AG04449 (cell line): ENCODE measurements at regions not wholly inside any gene's neighbourhood (a gene's known extent, or its start where the extent isn't known, plus 50 kb on each side); places are given as distances from the start of the nearest gene placed in this dataset.

ENCODE experiments used
- CTCF ChIA-PET: fragments of 350-600 bp; formaldehyde crosslinking; extraction: SDS; loops from one replicate; lab custom pipeline; 2021; ENCODE audit warnings: antibody characterized with exemption; lab: Yijun Ruan, JAX
- POLR2A ChIA-PET: fragments of 400-600, 350-600 bp; formaldehyde crosslinking; extraction: SDS; loops from one replicate; lab custom pipeline; 2020; ENCODE audit warnings: antibody characterized with exemption, inconsistent platforms; lab: Yijun Ruan, JAX
- DNase-seq: peaks from one replicate; pipeline ENCODE4 v3.0.0-alpha.2; 2010; ENCODE audit warnings: low read depth, low spot score
- H3K4me3 ChIP-seq: 2 replicates; pipeline ENCODE4 v1.5.1; 2011; ENCODE audit warnings: low read depth, mild to moderate bottlenecking, control low read depth, low read length
- TF ChIP-seq, protein P1 (sequence below): IDR thresholded peaks from one replicate; pipeline ENCODE4 v1.5.1; 2011; ENCODE audit warnings: mild to moderate bottlenecking, moderate library complexity, low read length, control low read depth, inconsistent platforms; ENCODE audit not compliant: insufficient read depth; ENCODE audit errors: missing control alignments

DNA sequence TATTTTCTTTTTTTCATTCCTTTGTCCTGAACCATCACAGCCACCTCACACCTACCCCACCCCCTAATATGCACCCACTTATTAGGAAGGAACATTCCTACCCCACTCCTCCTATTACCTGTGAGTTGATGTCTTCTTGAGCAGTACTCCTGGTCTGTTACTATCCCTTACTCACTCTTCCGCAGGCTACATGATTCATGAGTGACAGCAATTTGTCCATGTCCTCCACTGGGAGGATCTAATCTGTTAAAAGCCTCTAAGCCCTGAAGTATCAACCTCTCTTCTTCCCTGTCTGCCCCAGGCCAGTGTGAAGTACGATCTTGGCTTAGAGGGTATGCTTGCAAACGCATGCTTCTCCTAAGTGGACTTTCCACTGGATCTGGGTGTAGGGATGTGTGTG, 75.6 kb upstream of the RFX8 start:
- TF ChIP-seq, protein P1, sequence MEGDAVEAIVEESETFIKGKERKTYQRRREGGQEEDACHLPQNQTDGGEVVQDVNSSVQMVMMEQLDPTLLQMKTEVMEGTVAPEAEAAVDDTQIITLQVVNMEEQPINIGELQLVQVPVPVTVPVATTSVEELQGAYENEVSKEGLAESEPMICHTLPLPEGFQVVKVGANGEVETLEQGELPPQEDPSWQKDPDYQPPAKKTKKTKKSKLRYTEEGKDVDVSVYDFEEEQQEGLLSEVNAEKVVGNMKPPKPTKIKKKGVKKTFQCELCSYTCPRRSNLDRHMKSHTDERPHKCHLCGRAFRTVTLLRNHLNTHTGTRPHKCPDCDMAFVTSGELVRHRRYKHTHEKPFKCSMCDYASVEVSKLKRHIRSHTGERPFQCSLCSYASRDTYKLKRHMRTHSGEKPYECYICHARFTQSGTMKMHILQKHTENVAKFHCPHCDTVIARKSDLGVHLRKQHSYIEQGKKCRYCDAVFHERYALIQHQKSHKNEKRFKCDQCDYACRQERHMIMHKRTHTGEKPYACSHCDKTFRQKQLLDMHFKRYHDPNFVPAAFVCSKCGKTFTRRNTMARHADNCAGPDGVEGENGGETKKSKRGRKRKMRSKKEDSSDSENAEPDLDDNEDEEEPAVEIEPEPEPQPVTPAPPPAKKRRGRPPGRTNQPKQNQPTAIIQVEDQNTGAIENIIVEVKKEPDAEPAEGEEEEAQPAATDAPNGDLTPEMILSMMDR: no peak
- POLR2A ChIA-PET: no interaction called here
- CTCF ChIA-PET: no interaction called here
- DNase-seq: no peak
- H3K4me3 ChIP-seq: no peak overlapping the region

DNA sequence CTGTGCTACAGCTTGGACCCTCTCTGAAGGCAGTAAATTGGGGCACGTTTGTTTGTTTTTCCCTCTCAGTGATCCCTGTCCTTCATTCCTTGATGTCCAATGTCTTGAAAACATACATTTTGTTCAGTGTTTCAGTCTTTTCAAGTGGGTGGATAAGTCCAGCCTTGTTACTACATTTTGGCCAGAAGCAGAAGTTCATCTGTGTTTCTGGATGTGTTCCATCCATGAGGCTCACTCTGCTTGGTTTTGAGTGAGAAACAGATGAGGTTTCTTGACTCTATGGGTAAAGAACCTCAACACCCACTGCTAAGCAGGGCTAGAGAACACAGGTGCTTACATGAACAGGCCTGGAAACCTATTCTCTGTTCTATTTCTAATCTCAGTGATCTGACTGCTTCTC, 74.5 kb upstream of the RFX8 start:
- ChIA-PET CTCF (no interaction called here), POLR2A (no interaction called here)
- no peak for DNase-seq
- no peak overlapping the region for H3K4me3 ChIP-seq
- TF ChIP-seq, protein P1: no peak

DNA sequence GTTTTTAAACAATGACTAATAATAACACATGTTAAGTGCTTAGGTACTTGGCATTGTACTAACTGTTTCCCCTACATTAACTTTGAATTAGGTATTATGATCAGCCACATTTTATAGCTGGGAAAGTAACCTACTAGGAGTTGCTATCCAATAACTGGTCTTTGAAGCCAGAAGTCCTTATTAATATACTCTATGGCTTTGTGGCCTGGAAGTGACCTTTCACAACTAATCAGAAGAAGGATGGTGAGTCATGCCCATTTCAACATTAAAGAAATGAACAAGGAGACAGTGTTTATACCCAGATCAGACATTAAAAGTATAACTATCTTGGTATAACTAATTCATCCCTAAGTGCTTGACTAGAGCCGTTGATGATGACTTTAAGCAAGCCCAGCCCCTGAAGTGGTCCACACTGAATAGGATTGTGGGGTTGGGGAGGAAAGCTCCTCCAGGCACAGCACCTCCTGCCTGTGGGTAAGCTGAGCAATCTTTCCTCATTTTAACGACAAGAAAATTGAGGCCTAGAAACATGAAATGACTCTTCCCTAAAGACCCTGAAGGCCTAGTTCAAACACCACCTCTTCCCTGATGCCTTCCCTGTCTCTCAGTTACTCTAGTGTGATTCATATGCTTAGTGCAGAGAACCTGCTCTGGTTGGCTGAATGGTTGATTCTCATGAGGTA, 71.6 kb upstream of the RFX8 start:
- CTCF ChIA-PET: no interaction called here
- DNase-seq: no peak

DNA sequence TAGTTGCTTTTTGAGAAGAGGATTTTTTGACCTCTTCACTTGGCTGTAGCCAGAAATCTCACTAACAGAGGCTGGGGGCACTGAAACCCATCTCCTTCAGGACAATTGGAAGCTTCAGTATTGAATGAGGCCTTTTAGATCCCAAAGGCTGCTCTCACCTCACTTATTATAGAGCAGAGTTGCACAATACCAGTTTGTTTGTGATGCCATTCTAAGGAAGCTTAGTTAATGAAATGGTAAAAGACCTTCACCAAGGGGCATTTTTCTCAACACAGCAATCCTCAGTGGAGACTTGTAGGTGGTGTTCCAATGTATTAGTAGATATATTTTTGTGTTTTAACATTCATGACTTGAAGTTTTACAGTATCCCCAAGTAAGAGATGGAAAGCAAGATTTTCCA, 71.0 kb upstream of the RFX8 start:
- POLR2A ChIA-PET: no interaction called here
- CTCF ChIA-PET: interaction anchor here (1.2 kb wide), 1 partner anchor 286 kb away, joined by 3 read pairs; no protein-coding TSS in a partner anchor
- TF ChIP-seq, protein P1: no peak
- H3K4me3 ChIP-seq: no peak overlapping the region
- no peak for DNase-seq

More for the DNA sequence above, 71.6 kb upstream of the RFX8 start:
- no peak overlapping the region for H3K4me3 ChIP-seq
- TF ChIP-seq, protein P1: no peak
- POLR2A ChIA-PET: no interaction called here

DNA sequence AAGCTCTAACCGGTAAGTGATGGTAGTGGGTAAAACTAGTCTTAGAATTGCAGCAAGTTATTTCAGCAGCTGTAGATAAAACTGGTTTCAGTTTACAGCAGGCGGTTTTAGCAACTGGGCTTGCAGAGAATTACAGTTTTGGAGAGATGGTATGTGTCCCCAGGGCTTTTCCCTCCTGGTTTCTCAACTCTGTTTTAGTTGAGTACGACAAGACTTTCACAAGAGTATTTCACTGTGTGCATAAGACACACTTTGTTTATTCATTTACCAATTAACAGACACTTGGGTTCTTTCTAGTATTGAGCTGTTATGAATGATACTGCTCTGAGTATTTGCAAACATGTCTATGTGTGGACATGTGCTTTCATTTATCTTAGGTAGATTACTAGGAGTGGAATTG, 65.6 kb upstream of the RFX8 start:
- ChIA-PET POLR2A (no interaction called here), CTCF (no interaction called here)
- TF ChIP-seq, protein P1: no peak
- no peak overlapping the region for H3K4me3 ChIP-seq
- DNase-seq: no peak

DNA sequence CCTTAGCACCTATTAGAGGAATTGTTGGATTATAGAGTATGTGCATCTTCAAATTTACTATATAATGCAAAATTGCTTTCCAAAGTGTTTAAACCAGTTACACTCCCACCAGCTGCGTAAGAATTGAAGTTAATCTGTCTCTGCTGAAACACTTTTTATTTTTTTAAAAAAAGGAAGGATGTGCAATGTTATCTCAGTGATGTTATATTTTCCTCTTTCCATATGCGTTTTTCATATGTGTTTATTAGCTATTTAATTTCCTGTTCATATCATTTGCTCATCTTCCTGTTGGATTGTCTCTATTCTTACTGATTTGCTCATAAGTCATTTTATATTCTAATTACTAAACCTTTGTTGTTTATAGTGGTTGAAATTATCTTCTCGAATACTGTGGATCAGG, 63.2 kb upstream of the RFX8 start:
- H3K4me3 ChIP-seq: no peak overlapping the region
- DNase-seq: no peak
- ChIA-PET POLR2A (no interaction called here), CTCF (no interaction called here)
- TF ChIP-seq, protein P1: no peak
